ENCODE measurements at regions not wholly inside any gene's neighbourhood (a gene's known extent, or its start where the extent isn't known, plus 50 kb on each side); places are given as distances from the start of the nearest gene placed in this dataset.

DNA sequence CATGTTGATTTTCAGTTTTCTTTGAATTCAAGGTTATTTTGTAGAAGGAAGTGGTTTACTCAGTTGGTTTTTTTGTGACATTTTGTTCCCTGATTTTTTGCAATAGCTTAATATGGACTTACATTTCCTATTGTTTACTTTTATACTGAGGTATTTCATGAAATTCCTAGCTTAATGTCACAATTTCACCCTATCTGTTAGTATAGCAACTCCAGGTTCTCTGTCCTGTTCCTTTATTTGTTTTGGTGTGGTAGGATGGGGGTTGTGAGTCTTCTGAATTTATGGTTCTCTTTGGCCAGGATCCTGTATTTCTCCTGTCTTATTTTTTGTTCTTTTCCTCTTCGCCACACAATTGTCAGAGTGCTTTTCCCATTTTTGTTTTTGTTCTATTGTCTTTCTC lies 523.4 kb upstream of the ARRDC3 start:
- DNase-seq: no peak

- no peak for DNase-seq
These were observed 522.9 kb upstream of the ARRDC3 start for GRCh38 chr5:91906027-91906426.

DNA sequence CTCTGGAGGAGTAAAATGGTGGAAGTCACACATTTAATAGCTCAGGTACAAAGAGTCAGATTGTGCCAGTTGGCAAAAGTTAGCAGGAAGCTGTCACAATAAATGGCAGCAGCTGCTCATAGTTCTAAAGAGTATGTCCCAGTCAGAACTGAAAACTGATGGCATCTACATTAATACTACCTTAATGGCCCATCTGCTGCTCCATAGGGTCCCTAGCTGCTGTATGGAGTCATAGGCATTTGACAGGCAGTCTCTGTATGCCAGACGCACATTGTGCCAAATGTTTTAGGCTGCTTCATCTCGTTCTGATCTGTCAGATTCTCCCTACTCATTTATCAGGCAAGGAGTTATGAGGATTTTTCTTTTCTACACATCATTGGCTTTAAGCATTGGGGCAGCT lies 515.8 kb upstream of the ARRDC3 start:
- no peak for DNase-seq

DNA sequence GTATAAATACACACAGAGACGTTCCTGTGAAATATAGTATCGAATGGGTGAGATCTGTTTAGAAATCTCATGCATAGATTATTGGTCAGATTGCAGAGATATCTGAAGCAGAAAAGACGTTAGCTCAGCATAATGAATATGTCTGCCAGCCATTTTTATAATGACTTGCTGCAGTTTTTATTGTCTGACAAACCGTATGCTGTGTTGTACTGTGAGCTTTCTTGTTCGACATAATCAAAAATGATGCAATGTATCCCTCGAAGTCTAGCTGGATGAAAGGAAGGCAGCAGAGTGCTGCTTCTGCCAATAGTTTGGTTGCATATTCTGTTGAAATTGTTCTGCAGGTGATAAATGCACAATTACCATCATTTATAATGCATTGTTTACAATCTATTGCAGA lies 514.9 kb upstream of the ARRDC3 start:
- no peak for DNase-seq

DNA sequence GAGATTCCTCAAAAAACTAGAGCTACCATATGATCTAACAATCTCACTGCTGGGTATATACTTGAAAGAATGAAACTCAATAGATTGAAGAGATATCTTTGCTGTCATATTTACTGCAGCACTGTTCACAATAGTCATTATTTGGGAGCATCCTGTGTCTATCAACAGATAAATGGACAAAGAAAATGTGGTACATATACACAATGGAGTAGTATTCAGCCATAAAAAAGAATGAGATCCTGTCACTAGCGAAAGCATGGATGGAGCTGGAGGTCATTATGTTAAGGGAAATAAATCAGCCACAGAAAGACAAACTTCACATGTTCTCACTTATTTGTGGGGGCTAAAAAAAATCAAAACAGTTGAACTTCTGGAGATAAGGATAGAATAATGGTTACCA lies 505.7 kb upstream of the ARRDC3 start:
- no peak for DNase-seq

DNA sequence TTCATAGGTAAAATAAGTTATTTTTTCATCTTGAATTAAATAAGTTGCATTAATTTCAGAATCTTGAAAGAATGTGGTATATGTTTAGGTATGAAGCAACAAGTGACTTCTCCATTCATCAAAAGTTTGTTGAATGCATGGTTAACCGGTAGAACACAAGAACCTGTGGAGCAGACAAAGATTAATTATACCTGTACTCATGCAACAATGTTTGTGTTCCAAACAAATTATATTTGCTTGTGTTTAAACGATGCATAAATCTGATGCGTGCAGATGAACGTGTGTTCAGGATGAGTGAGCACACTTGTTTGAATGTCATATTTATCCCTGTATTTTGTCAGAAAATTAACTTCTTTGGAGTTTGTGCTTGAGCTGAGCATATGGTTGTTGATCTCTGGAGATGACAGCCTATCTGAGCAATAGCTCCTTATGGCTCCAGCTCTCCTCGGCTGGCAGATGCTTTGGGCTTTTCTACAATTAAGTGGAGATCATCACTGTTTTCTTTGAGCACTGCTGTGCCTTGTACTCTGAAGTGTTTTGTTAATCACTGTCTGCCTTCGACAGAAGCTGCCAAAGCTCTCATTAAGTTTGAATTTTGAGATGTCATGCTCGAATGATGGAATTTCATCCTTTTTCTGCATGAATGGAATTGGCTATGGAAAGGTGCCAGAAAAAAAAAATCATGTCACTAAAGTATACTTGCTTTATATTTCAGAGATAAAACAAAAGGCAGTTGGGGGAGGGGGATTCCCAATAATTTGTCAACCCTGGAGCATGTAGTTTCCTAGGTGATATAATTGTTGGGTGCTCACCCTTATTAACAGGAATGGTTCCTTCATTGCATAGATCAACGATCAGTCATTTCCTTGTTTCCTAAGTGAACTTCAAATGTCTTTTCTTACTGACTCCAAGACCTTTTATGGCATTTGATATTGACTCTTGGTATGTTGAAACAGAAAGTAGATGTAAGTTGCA lies 502.5 kb upstream of the ARRDC3 start:
- peak; percentile 31 for DNase-seq

- DNase-seq: no peak
These were observed 500.9 kb upstream of the ARRDC3 start for GRCh38 chr5:91884036-91884435.

GRCh38 chr5:91875196-91875779 lies 492.2 kb upstream of the ARRDC3 start:
- no peak for DNase-seq

- DNase-seq: no peak
These were observed 484.7 kb upstream of the ARRDC3 start for GRCh38 chr5:91867799-91868198.

- DNase-seq: no peak
These were observed 482.8 kb upstream of the ARRDC3 start for GRCh38 chr5:91865915-91866314.

- peak; percentile 22 for DNase-seq
These were observed 481.8 kb upstream of the ARRDC3 start for GRCh38 chr5:91864962-91865361.

DNA sequence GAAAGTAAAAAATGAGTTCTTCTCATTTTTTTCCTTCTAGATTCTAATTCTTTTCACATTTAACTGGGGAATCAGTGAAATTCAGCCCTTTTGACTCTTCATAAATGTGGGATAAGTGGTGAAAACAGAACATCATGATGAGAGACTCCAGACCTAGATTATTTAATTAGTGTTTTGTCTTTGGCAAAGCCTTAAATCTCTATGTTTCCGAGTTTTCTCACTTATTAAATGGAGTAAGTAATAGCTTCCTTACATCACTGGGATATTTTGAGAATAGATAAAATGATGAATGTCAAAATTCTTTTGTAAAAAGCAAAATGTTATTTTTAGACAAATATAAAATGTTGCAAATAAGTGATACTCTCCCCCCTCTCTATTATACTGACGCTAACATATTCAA lies 468.6 kb upstream of the ARRDC3 start:
- no peak for DNase-seq

DNA sequence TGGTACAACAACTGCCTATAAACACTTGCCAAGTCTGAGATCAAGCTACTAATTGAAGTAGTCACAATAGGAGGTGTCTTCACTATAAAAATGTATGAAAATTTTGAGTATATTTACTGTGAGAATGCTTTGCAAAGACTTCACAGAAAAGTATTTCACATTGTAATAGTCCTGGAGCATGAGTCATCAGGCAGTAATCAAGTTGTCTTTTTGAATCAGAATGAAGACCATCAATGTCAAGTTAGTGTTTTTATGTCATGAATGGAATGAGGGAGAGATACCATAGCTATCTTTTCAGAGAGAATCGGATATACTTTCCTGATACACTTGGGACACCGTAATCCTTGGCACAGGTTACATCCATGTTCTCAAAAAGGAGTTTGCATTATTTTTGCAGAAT lies 466.9 kb upstream of the ARRDC3 start:
- DNase-seq: no peak

DNA sequence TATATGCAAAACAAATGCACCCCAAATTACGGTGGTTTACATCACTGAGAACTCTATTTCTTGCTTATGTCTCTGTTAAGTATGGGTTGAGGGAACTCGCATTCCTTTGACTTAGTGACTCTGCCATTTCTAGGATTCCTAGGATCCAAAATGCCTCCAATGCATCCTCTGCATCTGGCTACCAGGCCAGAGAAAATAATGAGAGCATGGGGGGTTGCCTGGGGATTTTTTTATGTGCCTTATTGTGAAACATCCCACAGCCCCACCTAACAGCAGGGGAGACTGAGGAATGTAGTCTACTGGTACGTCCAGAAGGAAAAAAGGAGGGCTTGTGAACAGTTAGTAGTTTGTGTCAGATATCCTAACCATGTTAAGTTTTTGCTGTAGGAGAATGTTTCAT lies 466.0 kb upstream of the ARRDC3 start:
- no peak for DNase-seq

GRCh38 chr5:91848453-91848852 lies 465.3 kb upstream of the ARRDC3 start:
- DNase-seq: no peak

DNA sequence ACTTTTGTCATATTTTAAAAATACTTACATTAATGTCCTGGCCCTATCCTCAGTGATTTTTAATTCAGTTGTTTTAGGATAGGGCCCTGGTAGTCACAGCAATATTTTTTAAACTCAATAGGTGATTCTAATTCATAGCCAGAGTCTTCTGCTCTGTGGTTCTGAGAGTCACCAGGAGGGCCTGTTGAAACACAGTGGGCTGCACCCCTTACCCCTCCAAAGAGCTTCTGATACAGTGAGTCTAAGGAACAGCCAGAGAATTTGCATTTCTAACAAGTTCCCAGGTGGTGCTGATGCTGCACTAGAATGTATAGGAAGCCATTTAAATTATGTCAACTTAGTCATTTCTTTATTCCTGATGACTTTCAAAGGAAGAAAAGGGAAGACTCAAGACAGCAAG lies 458.3 kb upstream of the ARRDC3 start:
- DNase-seq: no peak

DNA sequence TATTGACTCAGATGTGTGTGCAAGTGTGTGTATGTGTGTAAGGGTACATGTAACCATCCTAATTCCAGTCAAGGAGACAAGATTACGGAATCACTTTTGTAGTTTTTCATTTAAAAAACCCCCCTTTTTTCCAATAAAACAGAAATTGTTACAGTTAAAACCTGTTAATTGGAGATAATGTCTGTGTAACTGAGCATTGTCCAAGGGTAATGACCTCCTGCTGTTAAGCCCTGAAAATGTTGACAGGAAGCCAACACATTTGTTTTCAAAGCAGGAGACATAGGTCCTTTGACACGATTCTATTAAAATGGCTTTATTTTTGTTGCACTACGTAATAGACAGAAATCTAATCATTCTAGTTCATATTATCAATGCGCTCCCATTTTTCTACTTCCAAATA lies 457.3 kb upstream of the ARRDC3 start:
- no peak for DNase-seq

DNA sequence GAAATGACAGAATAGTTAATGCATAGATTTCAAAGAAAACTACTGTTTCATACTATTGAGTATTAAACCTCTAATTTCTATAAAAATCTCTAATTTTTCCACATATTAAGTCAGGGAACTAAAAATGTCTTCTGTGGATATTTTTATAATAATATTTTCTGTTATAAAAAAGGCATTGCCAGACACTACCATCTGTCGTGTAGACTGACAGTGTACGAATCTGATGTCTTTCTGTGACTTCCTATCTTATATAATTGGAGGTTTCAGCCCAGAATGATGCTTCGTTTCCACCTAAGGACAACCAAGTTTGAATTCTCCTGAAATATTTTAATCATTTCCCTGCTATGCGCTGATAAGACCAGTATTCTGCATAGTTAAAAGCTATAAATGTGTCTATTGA lies 456.6 kb upstream of the ARRDC3 start:
- DNase-seq: no peak

DNA sequence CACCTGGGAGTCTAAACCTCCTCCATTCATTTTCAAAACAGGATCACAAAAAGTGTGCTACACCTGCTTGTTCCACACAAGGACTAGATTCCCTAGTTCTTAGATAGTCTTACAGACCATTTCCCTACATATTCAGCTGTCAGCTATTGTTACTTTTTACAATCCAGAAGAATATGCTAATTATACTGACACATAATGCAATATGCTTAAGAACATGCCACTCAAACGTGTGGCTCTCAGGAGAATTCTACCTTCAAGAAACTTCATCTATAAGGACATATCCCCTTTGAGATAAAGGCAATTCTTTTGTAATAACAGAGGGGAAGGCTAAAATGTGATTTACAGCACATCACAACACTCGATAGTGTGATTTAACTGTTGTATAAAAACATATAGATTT lies 456.1 kb upstream of the ARRDC3 start:
- no peak for DNase-seq

DNA sequence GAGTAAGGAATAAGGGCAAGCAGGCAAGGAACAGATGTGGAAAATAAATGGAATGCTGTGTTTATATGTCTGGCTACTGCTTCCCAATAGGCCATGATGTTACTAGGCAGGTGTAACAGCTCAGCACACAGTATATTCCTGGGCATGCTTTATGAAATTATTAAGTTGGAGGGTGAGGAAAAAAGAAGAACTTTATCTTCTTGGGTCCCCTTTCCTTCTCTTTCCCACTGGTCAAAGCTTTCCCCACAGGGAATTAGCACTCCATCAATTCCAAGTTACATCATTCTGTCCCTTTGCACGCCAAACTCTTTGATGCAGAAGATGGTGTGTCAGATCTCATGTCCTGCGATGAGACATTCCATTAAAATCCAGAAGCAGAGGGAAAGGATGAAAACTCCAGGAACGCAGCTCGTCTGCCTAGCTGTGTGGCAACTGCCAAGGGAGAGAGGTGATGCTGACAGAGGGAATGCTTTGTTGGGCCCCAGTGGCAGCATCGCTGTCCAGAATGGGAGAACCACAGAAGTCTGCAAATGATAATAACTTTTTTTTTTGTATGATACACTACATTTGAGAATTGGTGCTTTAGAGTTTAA lies 447.3 kb upstream of the ARRDC3 start:
- no peak for DNase-seq

- DNase-seq: no peak
These were observed 442.5 kb upstream of the ARRDC3 start for GRCh38 chr5:91825618-91826017.

DNA sequence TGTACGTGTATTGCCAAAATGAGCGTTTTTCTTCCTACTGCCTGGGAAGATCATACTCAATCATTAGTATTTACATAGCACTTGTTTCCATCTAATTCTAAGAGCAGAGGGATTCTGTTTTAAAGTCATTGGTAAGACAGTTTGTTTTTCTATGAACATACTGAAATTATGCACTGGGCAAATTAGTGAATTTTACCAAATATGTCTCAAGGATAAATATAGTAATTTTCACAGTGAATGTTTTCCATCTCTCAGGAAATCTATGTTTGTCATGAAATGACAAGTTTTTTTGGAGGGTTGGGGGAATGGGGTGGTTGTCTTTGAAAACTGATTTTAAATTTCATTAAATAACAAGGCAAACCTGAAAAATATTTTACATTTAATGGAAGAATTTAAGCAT lies 441.3 kb upstream of the ARRDC3 start:
- DNase-seq: no peak

- DNase-seq: no peak
These were observed 437.8 kb upstream of the ARRDC3 start for GRCh38 chr5:91820874-91821273.

DNA sequence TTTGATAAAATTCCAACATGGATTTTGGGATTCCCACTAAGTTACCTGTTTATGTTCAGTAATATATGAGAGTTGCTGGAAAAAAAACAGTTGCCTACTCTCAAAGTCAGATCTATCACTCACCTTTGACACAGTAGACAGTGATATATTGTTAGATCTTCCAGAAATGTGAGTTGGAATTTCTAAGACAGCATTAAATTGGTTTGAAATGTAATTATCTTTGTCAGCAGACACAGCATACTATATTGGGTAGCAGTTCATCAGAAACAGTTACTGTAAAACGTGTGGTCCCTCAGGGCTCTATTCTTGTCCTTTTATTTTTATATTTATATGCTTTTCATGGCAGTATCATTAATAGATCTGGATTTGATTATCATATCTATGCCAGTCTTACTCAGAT lies 433.6 kb upstream of the ARRDC3 start:
- no peak for DNase-seq
